ENCODE measurements at regions not wholly inside any gene's neighbourhood (a gene's known extent, or its start where the extent isn't known, plus 50 kb on each side); places are given as distances from the start of the nearest gene placed in this dataset.
"Not testable (repeated sequence)": the region's sequence is repeated elsewhere in the genome, so short reads cannot be mapped to it uniquely, and the experiment has no call there.

- H3K27me3 ChIP-seq; H3K4me1 ChIP-seq (ENCODE audit: insufficient read depth); DNase-seq; H3K9me3 ChIP-seq; intact Hi-C loops (cut with DNase I); H3K4me3 ChIP-seq; H3K27ac ChIP-seq; H3K36me3 ChIP-seq: not testable (repeated sequence)
- 86 to 89% (median 87%) methylated on average over 15 to 16 of the region's 16 CpGs for WGBS, 3 donors
Observed at GRCh38 chr1:219863816-219864215, 64.5 kb downstream of the SLC30A10 start.

GRCh38 chr1:219862366-219862765, 66.0 kb downstream of the SLC30A10 start:
- Histone ChIP-seq H3K9me3 (no peaks in the 10 kb centered on the region), H3K27ac (no peak overlapping the region), H3K27me3 (no peaks in the 10 kb centered on the region), H3K4me1 (ENCODE audit: insufficient read depth) (no peaks in the 10 kb centered on the region), H3K36me3 (no peaks in the 10 kb centered on the region), H3K4me3 (no peak overlapping the region)
- 0 to 46% (median 45%) methylated on average over 1 of the region's 1 CpG for WGBS, 3 donors
- DNase-seq = no peak
- TF ChIP-seq POLR2A (IDR thresholded peaks at IDR 0.05) (no peak), CTCF (IDR thresholded peaks at IDR 0.05) (no peak), EP300 (IDR thresholded peaks at IDR 0.05) (no peak)
- intact Hi-C loops (cut with DNase I) = no loop called here

GRCh38 chr1:219858980-219859379, 69.4 kb downstream of the SLC30A10 start:
- Histone ChIP-seq H3K27me3 (no peaks in the 10 kb centered on the region), H3K27ac (no peak overlapping the region), H3K9me3 (no peaks in the 10 kb centered on the region), H3K4me1 (ENCODE audit: insufficient read depth) (no peaks in the 10 kb centered on the region), H3K4me3 (no peak overlapping the region), H3K36me3 (no peaks in the 10 kb centered on the region)
- DNase-seq = no peak
- WGBS, 3 donors = 10 to 38% (median 11%) methylated on average over 3 of the region's 3 CpGs
- intact Hi-C loops (cut with DNase I) = no loop called here
- TF ChIP-seq POLR2A (IDR thresholded peaks at IDR 0.05) (no peak), EP300 (IDR thresholded peaks at IDR 0.05) (no peak), CTCF (IDR thresholded peaks at IDR 0.05) (no peak)

- Histone ChIP-seq H3K4me1 (ENCODE audit: insufficient read depth) (no peaks in the 10 kb centered on the region), H3K36me3 (no peaks in the 10 kb centered on the region), H3K27me3 (no peaks in the 10 kb centered on the region), H3K4me3 (no peak overlapping the region), H3K9me3 (no peaks in the 10 kb centered on the region), H3K27ac (no peak overlapping the region)
- no peak for TF ChIP-seq EP300 (IDR thresholded peaks at IDR 0.05)
- no peak for TF ChIP-seq CTCF (IDR thresholded peaks at IDR 0.05)
- TF ChIP-seq POLR2A (IDR thresholded peaks at IDR 0.05) = no peak
- 63 to 79% (median 69%) methylated on average over 4 of the region's 4 CpGs for WGBS, 3 donors
- intact Hi-C loops (cut with DNase I) = no loop called here
- no peak for DNase-seq
Observed at GRCh38 chr1:219847215-219847855, 81.0 kb downstream of the SLC30A10 start.

GRCh38 chr1:219839595-219839994, 88.8 kb downstream of the SLC30A10 start:
- intact Hi-C loops (cut with DNase I) = loop anchor here in 1 of 4 donors (10.0 kb wide), 1 partner anchor 205 kb away; the partner anchor contains the start of gene EPRS1
- not testable (repeated sequence) for H3K4me3 ChIP-seq; H3K9me3 ChIP-seq; H3K27ac ChIP-seq; H3K36me3 ChIP-seq; H3K4me1 ChIP-seq (ENCODE audit: insufficient read depth); H3K27me3 ChIP-seq; DNase-seq
- 60 to 77% (median 62%) methylated on average over 14 to 15 of the region's 15 CpGs for WGBS, 3 donors

Measured in ovary (tissue), 7 donors.